K562 (cell line): ENCODE measurements at regions not wholly inside any gene's neighbourhood (a gene's known extent, or its start where the extent isn't known, plus 50 kb on each side); places are given as distances from the start of the nearest gene placed in this dataset.

ENCODE experiments used
- ATAC-seq: fragments of 200-7000 bp; cut with Tn5 transposase; 3 replicates; pipeline ENCODE4 v1.9.1; 2020; ENCODE audit warnings: moderate library complexity
- BruUV-seq: library from RNA; stranded (reverse); fragments of 400-500 nt; replicated peaks from 2 replicates; lab custom pipeline; 2021; lab: Mats Ljungman, UMichigan
- CTCF ChIA-PET: fragments of 300-600 bp; formaldehyde crosslinking; extraction: SDS; loops from one replicate; lab custom pipeline; 2021; ENCODE audit warnings: low intra/inter-chr PET ratio; lab: Yijun Ruan, JAX
- POLR2A ChIA-PET: fragments of 300-600, 350-650 bp; sonication (Branson Sonifier 250); formaldehyde crosslinking; extraction: SDS; loops from one replicate; lab custom pipeline; 2021; ENCODE audit warnings: antibody characterized with exemption, inconsistent platforms; lab: Yijun Ruan, JAX
- DNase-seq, 4 experiments: peaks; one replicate each; pipeline versions ENCODE4 v3.0.0 to v3.0.0-alpha.2; 2011 to 2018; ENCODE audit warnings: low spot score in 3 of 4, mixed read lengths in 3 of 4; ENCODE audit errors: extremely low read depth in 1 of 4
- FAIRE-seq: peaks from 2 replicates; lab custom pipeline; 2011; peaks lifted over from hg19 to GRCh38; lab: Jason Lieb, UNC
- H2AFZ ChIP-seq: 2 replicates; pipeline ENCODE4 v1.6.0; 2011; ENCODE audit warnings: low read depth, low read length, control low read depth, inconsistent platforms
- H3K27ac ChIP-seq: fragments of 200-600 bp; 3 replicates; pipeline ENCODE4 v1.8.0; 2011; ENCODE audit warnings: low read depth, mild to moderate bottlenecking, control low read depth, inconsistent platforms, low read length, moderate library complexity, mixed read lengths; ENCODE audit errors: extremely low read depth
- H3K27me3 ChIP-seq, 2 experiments: fragments of 300-600 bp in 1 of 2; 2 replicates in 1 of 2; 3 replicates in 1 of 2; pipeline versions ENCODE4 v1.6.0 to v1.8.0; 2011; ENCODE audit warnings: inconsistent platforms in 2 of 2, low read length in 2 of 2, mild to moderate bottlenecking in 1 of 2, mixed read lengths in 1 of 2, moderate library complexity in 1 of 2; ENCODE audit not compliant: control insufficient read depth in 2 of 2, insufficient read depth in 2 of 2
- H3K36me3 ChIP-seq: fragments of 300-600 bp; 3 replicates; pipeline ENCODE4 v1.8.0; 2011; ENCODE audit warnings: mild to moderate bottlenecking, low read length, inconsistent platforms; ENCODE audit not compliant: control insufficient read depth, insufficient read depth
- H3K4me1 ChIP-seq, 2 experiments: fragments of 200-600 bp in 1 of 2; replicated peaks in 1 of 2; 2 replicates in 1 of 2; 3 replicates in 1 of 2; pipeline versions ENCODE4 v1.5.1 to v1.8.0; 2011; ENCODE audit warnings: inconsistent platforms in 2 of 2, low read length in 2 of 2, mild to moderate bottlenecking in 1 of 2, mixed read lengths in 1 of 2, moderate library complexity in 1 of 2; ENCODE audit not compliant: control insufficient read depth in 2 of 2, insufficient read depth in 2 of 2
- H3K4me2 ChIP-seq: 2 replicates; pipeline ENCODE4 v1.6.1; 2011; ENCODE audit warnings: low read length, control low read depth, inconsistent platforms, mixed read lengths; ENCODE audit not compliant: insufficient read depth
- H3K4me3 ChIP-seq: fragments of 200-600 bp; sonication (generic), shearing (Covaris generic); 2 replicates; pipeline ENCODE4 v1.5.1; 2016; ENCODE audit warnings: control low read depth, inconsistent platforms
- H3K79me2 ChIP-seq: fragments of 200-600 bp; 3 replicates; pipeline ENCODE4 v1.8.0; 2011; ENCODE audit warnings: low read length, inconsistent platforms; ENCODE audit not compliant: control insufficient read depth, insufficient read depth
- H3K9ac ChIP-seq, 2 experiments: 2 replicates each; pipeline versions ENCODE4 v1.6.0 to v1.6.1; 2011; ENCODE audit warnings: low read depth in 2 of 2, low read length in 2 of 2, control low read depth in 1 of 2, inconsistent platforms in 1 of 2, mild to moderate bottlenecking in 1 of 2, mixed read lengths in 1 of 2; ENCODE audit not compliant: insufficient read depth in 1 of 2
- H3K9me1 ChIP-seq: one replicate; pipeline ENCODE4 v1.6.0; 2011; ENCODE audit warnings: inconsistent platforms, mild to moderate bottlenecking, low read length, moderate library complexity; ENCODE audit not compliant: control insufficient read depth, insufficient read depth
- H3K9me3 ChIP-seq: replicated peaks from 2 replicates; pipeline ENCODE4 v1.5.1; 2011; ENCODE audit warnings: low read depth, low read length, inconsistent platforms; ENCODE audit not compliant: control insufficient read depth, insufficient read depth
- H4K20me1 ChIP-seq: replicated peaks from 2 replicates; pipeline ENCODE4 v1.6.1; 2011; ENCODE audit warnings: low read length, inconsistent platforms, mixed read lengths; ENCODE audit not compliant: control insufficient read depth, insufficient read depth
- HDAC3 ChIP-seq: fragments of 450-650 bp; IDR thresholded peaks from 2 replicates; pipeline ENCODE4 v1.6.1; 2018; ENCODE audit warnings: borderline replicate concordance, mild to moderate bottlenecking, moderate library complexity; ENCODE audit not compliant: partially characterized antibody
- KDM4B ChIP-seq, 2 experiments: fragments of 450-650 bp in 1 of 2; sonication (generic) in 1 of 2; IDR thresholded peaks; 2 replicates each; pipeline ENCODE4 v1.6.1; 2016 to 2017; ENCODE audit warnings: borderline replicate concordance in 2 of 2, antibody characterized with exemption in 1 of 2, low read depth in 1 of 2, mild to moderate bottlenecking in 1 of 2
- PURB ChIP-seq: sonication (generic); formaldehyde crosslinking; IDR thresholded peaks from 2 replicates; pipeline ENCODE4 v1.9.0; 2021; ENCODE audit warnings: low read depth, mild to moderate bottlenecking, missing genetic modification reagents
- RAD21 ChIP-seq, 2 experiments: fragments of 250-450 bp in 1 of 2; fragments of 450-650 bp in 1 of 2; sonication (Bioruptor Pico) in 1 of 2; formaldehyde crosslinking in 1 of 2; IDR thresholded peaks in 1 of 2; conservative IDR thresholded peaks in 1 of 2; 2 replicates each; pipeline versions ENCODE4 v1.4.0 to v1.8.0; 2020 to 2022; ENCODE audit warnings: mild to moderate bottlenecking in 2 of 2, moderate library complexity in 1 of 2
- SIX5 ChIP-seq, 2 experiments: IDR thresholded peaks; 2 replicates each; pipeline ENCODE4 v1.6.1; 2011; ENCODE audit warnings: low read length in 2 of 2, borderline replicate concordance in 1 of 2, low read depth in 1 of 2, mild to moderate bottlenecking in 1 of 2, moderate library complexity in 1 of 2; ENCODE audit not compliant: insufficient read depth in 1 of 2
- TCFL5 ChIP-seq: fragments of 250-450 bp; sonication (Bioruptor Pico); conservative IDR thresholded peaks from 2 replicates; pipeline ENCODE4 v1.6.1; 2021; ENCODE audit warnings: mild to moderate bottlenecking, moderate library complexity, matching md5 sums
- ZFP1 ChIP-seq: fragments of 450-650 bp; formaldehyde crosslinking; IDR thresholded peaks from 2 replicates; pipeline ENCODE4 v1.4.0; 2020; ENCODE audit warnings: mild to moderate bottlenecking, mixed read lengths
- ZNF212 ChIP-seq: fragments of 450-650 bp; formaldehyde crosslinking; IDR thresholded peaks from 2 replicates; pipeline ENCODE4 v1.4.0; 2020; ENCODE audit warnings: mild to moderate bottlenecking
- ZNF347 ChIP-seq: fragments of 450-650 bp; formaldehyde crosslinking; IDR thresholded peaks from 2 replicates; pipeline ENCODE4 v1.4.0; 2020; ENCODE audit warnings: low read depth, mild to moderate bottlenecking, moderate library complexity
- ZNF407 ChIP-seq: fragments of 450-650 bp; IDR thresholded peaks from 2 replicates; pipeline ENCODE4 v1.6.1; 2016; ENCODE audit warnings: low read depth
- ZNF589 ChIP-seq: fragments of 200-800 bp; sonication (Bioruptor generic); IDR thresholded peaks from 2 replicates; pipeline ENCODE4 v1.6.1; 2016; ENCODE audit warnings: low read depth, missing genetic modification characterization, missing compliant biosample characterization
- WGBS: fragments of 100-300 bp; shearing (Covaris generic); methylation state at CpG from one replicate; pipeline ENCODE4 v1.1.6; 2016; ENCODE audit warnings: low coverage, mixed read lengths; ENCODE audit not compliant: insufficient coverage; ENCODE audit errors: missing lambda C conversion rate; 5-methylcytosine and 5-hydroxymethylcytosine counted together
- in situ Hi-C: fragments of 300-500 bp; cut with MboI; formaldehyde crosslinking; loops from 4 replicates; pipeline ENCODE4 v1.15.0; 2018; ENCODE audit warnings: inconsistent platforms, mixed read lengths
- intact Hi-C: fragments of 100-400 bp; cut with micrococcal nuclease; formaldehyde crosslinking; loops from 2 replicates; pipeline ENCODE4 v1.14.2; 2022
- TF ChIP-seq, protein P1 (sequence below): fragments of 200-400 bp; formaldehyde crosslinking; IDR thresholded peaks from 2 replicates; pipeline ENCODE4 v1.6.1; 2017; ENCODE audit warnings: mild to moderate bottlenecking, low read depth, low read length, moderate library complexity

DNA sequence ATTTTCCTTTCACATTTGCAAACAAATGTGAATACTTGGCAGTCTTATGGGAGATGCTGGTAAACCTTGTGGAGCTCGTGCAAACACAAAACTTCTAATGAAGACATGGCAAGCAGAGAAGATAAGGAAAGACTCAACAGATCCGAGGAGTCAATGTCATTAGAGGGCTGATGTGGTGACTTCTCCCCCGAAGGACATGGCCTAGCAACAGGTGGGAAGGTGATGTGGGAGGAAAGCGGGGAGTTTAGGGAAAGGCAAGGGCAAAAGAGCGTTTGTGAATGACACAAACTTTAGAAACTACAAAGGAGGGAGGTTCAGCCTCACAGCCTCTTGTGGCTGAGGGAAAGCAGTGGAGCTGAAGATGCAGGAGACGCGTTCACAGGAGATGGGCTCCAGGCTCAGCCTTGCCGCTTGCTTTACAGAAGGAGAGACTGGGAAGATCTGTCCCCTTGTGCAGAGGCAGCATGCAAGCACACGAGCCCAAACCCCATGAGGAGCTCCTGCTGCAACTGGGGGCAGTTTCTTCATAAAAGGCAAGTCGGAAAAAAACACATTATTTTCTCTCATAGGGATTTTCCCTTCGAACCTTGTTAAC lies 86.6 kb downstream of the SOWAHC start:
- DNase-seq (no peak), ATAC-seq (no peak), FAIRE-seq (no peak)
- in situ Hi-C loops, result no loop called here
- ChIA-PET POLR2A (no interaction called here), CTCF (no interaction called here)
- Histone ChIP-seq H3K79me2 (no peaks in the 10 kb centered on the region), H3K27ac (no peak overlapping the region), H3K9ac (no peak overlapping the region), H2AFZ (no peak overlapping the region), H3K4me1 (no peaks in the 10 kb centered on the region), H3K27me3 (peaks cover 0 to 11% of the 10 kb centered on the region in 2 experiments; a peak in 1 of 5 replicates), H3K4me2 (no peak overlapping the region), H4K20me1 (no peaks in the 10 kb centered on the region), H3K4me3 (no peak overlapping the region), H3K36me3 (no peaks in the 10 kb centered on the region), H3K9me3 (no peaks in the 10 kb centered on the region), H3K9me1 (no peaks in the 10 kb centered on the region)
- intact Hi-C loops, result no loop called here
- 0% methylated on average over 10 of the region's 11 CpGs for WGBS
- no TSS peak for BruUV-seq
- TF ChIP-seq PURB (CRISPR knock-in tag), result no peak
- no peak for TF ChIP-seq SIX5 (IDR thresholded peaks at IDR 0.05; ENCODE audit: borderline replicate concordance in 1 of 2, insufficient read depth in 1 of 2, low read depth in 1 of 2, low read length in 2 of 2)
- TF ChIP-seq, protein P1, sequence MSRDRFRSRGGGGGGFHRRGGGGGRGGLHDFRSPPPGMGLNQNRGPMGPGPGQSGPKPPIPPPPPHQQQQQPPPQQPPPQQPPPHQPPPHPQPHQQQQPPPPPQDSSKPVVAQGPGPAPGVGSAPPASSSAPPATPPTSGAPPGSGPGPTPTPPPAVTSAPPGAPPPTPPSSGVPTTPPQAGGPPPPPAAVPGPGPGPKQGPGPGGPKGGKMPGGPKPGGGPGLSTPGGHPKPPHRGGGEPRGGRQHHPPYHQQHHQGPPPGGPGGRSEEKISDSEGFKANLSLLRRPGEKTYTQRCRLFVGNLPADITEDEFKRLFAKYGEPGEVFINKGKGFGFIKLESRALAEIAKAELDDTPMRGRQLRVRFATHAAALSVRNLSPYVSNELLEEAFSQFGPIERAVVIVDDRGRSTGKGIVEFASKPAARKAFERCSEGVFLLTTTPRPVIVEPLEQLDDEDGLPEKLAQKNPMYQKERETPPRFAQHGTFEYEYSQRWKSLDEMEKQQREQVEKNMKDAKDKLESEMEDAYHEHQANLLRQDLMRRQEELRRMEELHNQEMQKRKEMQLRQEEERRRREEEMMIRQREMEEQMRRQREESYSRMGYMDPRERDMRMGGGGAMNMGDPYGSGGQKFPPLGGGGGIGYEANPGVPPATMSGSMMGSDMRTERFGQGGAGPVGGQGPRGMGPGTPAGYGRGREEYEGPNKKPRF, result no peak
- no peak for TF ChIP-seq ZNF589
- no peak for TF ChIP-seq ZNF407
- no peak for TF ChIP-seq ZNF347 (CRISPR knock-in tag)
- TF ChIP-seq ZNF212 (CRISPR knock-in tag), result no peak
- TF ChIP-seq KDM4B (IDR thresholded peaks at IDR 0.05; ENCODE audit: borderline replicate concordance in 2 of 2, low read depth in 1 of 2), result no peak
- no peak for TF ChIP-seq TCFL5 (CRISPR knock-in tag)
- no peak for TF ChIP-seq HDAC3
- no peak for TF ChIP-seq ZFP1 (CRISPR knock-in tag)
- no peak for TF ChIP-seq RAD21 (CRISPR knock-in tag; conservative IDR thresholded peaks at IDR 0.05 in 1 of 2, IDR thresholded peaks at IDR 0.05 in 1 of 2)
